Colonic mucosa (tissue), 4 donors: ENCODE measurements at regions not wholly inside any gene's neighbourhood (a gene's known extent, or its start where the extent isn't known, plus 50 kb on each side); places are given as distances from the start of the nearest gene placed in this dataset.

ENCODE experiments used
- DNase-seq: peaks from one replicate; pipeline ENCODE4 v3.0.0-alpha.2; 2020
- H3K27ac ChIP-seq: fragments of 200-600 bp; one replicate; pipeline ENCODE4 v1.8.0; 2021
- H3K27me3 ChIP-seq: fragments of 200-600 bp; one replicate; pipeline ENCODE4 v1.8.0; 2021
- H3K36me3 ChIP-seq: fragments of 200-600 bp; one replicate; pipeline ENCODE4 v1.8.0; 2021
- H3K4me1 ChIP-seq: fragments of 200-600 bp; one replicate; pipeline ENCODE4 v1.8.0; 2021; ENCODE audit warnings: mild to moderate bottlenecking
- H3K4me3 ChIP-seq: fragments of 200-600 bp; one replicate; pipeline ENCODE4 v1.8.0; 2021
- H3K9ac ChIP-seq, 2 donors: one replicate each; pipeline ENCODE4 v1.7.0; 2013; ENCODE audit warnings: control low read depth in 2 of 2, low read depth in 2 of 2, low read length in 2 of 2
- H3K9me3 ChIP-seq: fragments of 200-600 bp; one replicate; pipeline ENCODE4 v1.8.0; 2021
- CTCF ChIP-seq: fragments of 200-600 bp; IDR thresholded peaks from one replicate; pipeline ENCODE4 v1.8.0; 2022; ENCODE audit warnings: antibody characterized with exemption, mild to moderate bottlenecking
- intact Hi-C: fragments of 100-400 bp; cut with DNase I; formaldehyde crosslinking; loops from one replicate; pipeline ENCODE4 v1.14.1; 2022
- donor health status: healthy.
- donor health status: DM: no; HTN: no; CAD: no.
- donor health status: DM: no; HTN: no; CAD: no.

- DNase-seq, result no peak
- Histone ChIP-seq H3K9ac (no peak overlapping the region), H3K4me1 (no peaks in the 10 kb centered on the region), H3K36me3 (no peaks in the 10 kb centered on the region), H3K9me3 (no peaks in the 10 kb centered on the region), H3K27me3 (no peaks in the 10 kb centered on the region), H3K27ac (no peak overlapping the region), H3K4me3 (no peak overlapping the region)
- intact Hi-C loops, result no loop called here
- no peak for TF ChIP-seq CTCF
Measured at GRCh38 chr7:51477323-51477722, 160.7 kb upstream of the COBL start.

- H3K4me3 ChIP-seq, result no peak overlapping the region
- no peak for DNase-seq
- H3K9me3 ChIP-seq, result no peaks in the 10 kb centered on the region
- no peaks in the 10 kb centered on the region for H3K4me1 ChIP-seq
- H3K27me3 ChIP-seq, result no peaks in the 10 kb centered on the region
- H3K9ac ChIP-seq, result no peak overlapping the region
- no peak overlapping the region for H3K27ac ChIP-seq
- intact Hi-C loops, result no loop called here
- no peaks in the 10 kb centered on the region for H3K36me3 ChIP-seq
- no peak for TF ChIP-seq CTCF
Measured at GRCh38 chr7:51476026-51476425, 159.4 kb upstream of the COBL start.

GRCh38 chr7:51472873-51473272, 156.3 kb upstream of the COBL start:
- no peaks in the 10 kb centered on the region for H3K27me3 ChIP-seq
- H3K4me3 ChIP-seq, result no peak overlapping the region
- H3K9ac ChIP-seq, result no peak overlapping the region
- no peaks in the 10 kb centered on the region for H3K4me1 ChIP-seq
- no peak for TF ChIP-seq CTCF
- no peak for DNase-seq
- no peaks in the 10 kb centered on the region for H3K9me3 ChIP-seq
- intact Hi-C loops, result no loop called here
- H3K36me3 ChIP-seq, result no peaks in the 10 kb centered on the region
- H3K27ac ChIP-seq, result no peak overlapping the region

GRCh38 chr7:51471981-51472296, 155.3 kb upstream of the COBL start:
- intact Hi-C loops, result no loop called here
- no peak overlapping the region for H3K9ac ChIP-seq
- no peaks in the 10 kb centered on the region for H3K4me1 ChIP-seq

GRCh38 chr7:51471210-51471980, 154.8 kb upstream of the COBL start:
- intact Hi-C loops, result no loop called here
- Histone ChIP-seq H3K36me3 (no peaks in the 10 kb centered on the region), H3K4me3 (no peak overlapping the region), H3K9ac (no peak overlapping the region), H3K9me3 (no peaks in the 10 kb centered on the region), H3K27me3 (no peaks in the 10 kb centered on the region), H3K4me1 (no peaks in the 10 kb centered on the region), H3K27ac (no peak overlapping the region)
- no peak for TF ChIP-seq CTCF
- no peak for DNase-seq

More at GRCh38 chr7:51471981-51472296, 155.3 kb upstream of the COBL start:
- no peak overlapping the region for H3K27ac ChIP-seq
- H3K4me3 ChIP-seq, result no peak overlapping the region
- no peak for TF ChIP-seq CTCF
- no peaks in the 10 kb centered on the region for H3K27me3 ChIP-seq
- H3K36me3 ChIP-seq, result no peaks in the 10 kb centered on the region
- no peaks in the 10 kb centered on the region for H3K9me3 ChIP-seq
- DNase-seq, result no peak
